Prostate gland (tissue), 2 donors: ENCODE measurements at regions not wholly inside any gene's neighbourhood (a gene's known extent, or its start where the extent isn't known, plus 50 kb on each side); places are given as distances from the start of the nearest gene placed in this dataset.

ENCODE experiments used
- DNase-seq: peaks from one replicate; pipeline ENCODE4 v3.0.0-alpha.2; 2019; ENCODE audit warnings: low spot score
- H3K27ac ChIP-seq, 2 donors: fragments of 200-600 bp; sonication (generic); 2 replicates each; pipeline ENCODE4 v1.5.1; 2017 to 2019
- H3K27me3 ChIP-seq: fragments of 200-600 bp; sonication (generic); replicated peaks from 2 replicates; pipeline ENCODE4 v1.5.1; 2019; ENCODE audit not compliant: insufficient read depth
- H3K36me3 ChIP-seq, 2 donors: fragments of 200-600 bp; sonication (generic); 1 replicate in 1 of 2; 2 replicates in 1 of 2; pipeline versions ENCODE4 v1.5.1 to v1.8.1; 2017 to 2019
- H3K4me1 ChIP-seq: fragments of 200-600 bp; sonication (generic); replicated peaks from 2 replicates; pipeline ENCODE4 v1.5.1; 2019
- H3K4me3 ChIP-seq, 2 donors: fragments of 200-600 bp; sonication (generic); 2 replicates each; pipeline ENCODE4 v1.5.1; 2017 to 2019
- H3K9me3 ChIP-seq: fragments of 200-600 bp; sonication (generic); 2 replicates; pipeline ENCODE4 v1.5.1; 2017
- POLR2A ChIP-seq: fragments of 450-650 bp; IDR thresholded peaks from one replicate; pipeline ENCODE4 v1.6.1; 2016; ENCODE audit warnings: antibody characterized with exemption, mild to moderate bottlenecking
- POLR2AphosphoS5 ChIP-seq: sonication (generic); formaldehyde crosslinking; IDR thresholded peaks from one replicate; pipeline ENCODE4 v1.6.1; 2017; ENCODE audit warnings: antibody characterized with exemption
- WGBS: methylation state at CpG from one replicate; pipeline ENCODE4 v1.1.5; 2018; 5-methylcytosine and 5-hydroxymethylcytosine counted together
- intact Hi-C: fragments of 100-400 bp; cut with DNase I; formaldehyde crosslinking; loops from one replicate; pipeline ENCODE4 v1.14.2; 2022
- TF ChIP-seq, protein P1 (sequence below), 4 experiments: fragments of 200-600 bp in 2 of 4; fragments of 450-650 bp in 2 of 4; sonication (generic) in 2 of 4; IDR thresholded peaks; 1 replicate in 3 of 4; 2 replicates in 1 of 4; pipeline ENCODE4 v1.5.1; 2016 to 2019; ENCODE audit warnings: antibody characterized with exemption in 4 of 4, mild to moderate bottlenecking in 2 of 4, moderate library complexity in 2 of 4

DNA sequence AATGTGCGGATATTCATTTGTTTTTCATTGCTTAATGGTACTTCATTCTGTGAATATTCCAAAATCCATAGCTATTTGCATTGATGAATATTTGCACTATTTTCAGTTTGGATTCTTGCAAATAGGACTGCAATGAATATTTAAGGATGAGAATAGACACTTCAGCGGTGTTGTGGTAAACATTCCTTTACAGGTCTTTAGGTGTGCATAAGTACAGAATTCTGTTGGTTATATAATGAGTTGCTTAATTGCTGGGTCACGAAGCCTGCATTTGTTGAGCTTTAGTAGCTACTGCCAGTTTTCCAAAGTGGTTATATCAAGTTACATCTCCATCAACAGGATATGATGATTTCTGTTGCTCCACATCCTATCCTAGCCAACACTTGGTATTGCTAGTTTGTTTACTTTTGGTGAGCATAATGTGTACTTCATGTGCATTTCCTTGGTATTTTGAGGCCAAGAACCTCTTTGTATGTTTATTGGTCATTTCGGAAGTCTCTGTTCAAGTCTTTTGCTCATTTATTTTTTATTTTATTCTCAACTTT is 64.2 kb upstream of the CYYR1 start:
- no peaks in the 10 kb centered on the region for H3K27me3 ChIP-seq
- intact Hi-C loops: no loop called here
- no peaks in the 10 kb centered on the region for H3K36me3 ChIP-seq
- H3K4me1 ChIP-seq: no peaks in the 10 kb centered on the region
- TF ChIP-seq POLR2A: no peak
- TF ChIP-seq POLR2AphosphoS5: no peak
- TF ChIP-seq, protein P1, sequence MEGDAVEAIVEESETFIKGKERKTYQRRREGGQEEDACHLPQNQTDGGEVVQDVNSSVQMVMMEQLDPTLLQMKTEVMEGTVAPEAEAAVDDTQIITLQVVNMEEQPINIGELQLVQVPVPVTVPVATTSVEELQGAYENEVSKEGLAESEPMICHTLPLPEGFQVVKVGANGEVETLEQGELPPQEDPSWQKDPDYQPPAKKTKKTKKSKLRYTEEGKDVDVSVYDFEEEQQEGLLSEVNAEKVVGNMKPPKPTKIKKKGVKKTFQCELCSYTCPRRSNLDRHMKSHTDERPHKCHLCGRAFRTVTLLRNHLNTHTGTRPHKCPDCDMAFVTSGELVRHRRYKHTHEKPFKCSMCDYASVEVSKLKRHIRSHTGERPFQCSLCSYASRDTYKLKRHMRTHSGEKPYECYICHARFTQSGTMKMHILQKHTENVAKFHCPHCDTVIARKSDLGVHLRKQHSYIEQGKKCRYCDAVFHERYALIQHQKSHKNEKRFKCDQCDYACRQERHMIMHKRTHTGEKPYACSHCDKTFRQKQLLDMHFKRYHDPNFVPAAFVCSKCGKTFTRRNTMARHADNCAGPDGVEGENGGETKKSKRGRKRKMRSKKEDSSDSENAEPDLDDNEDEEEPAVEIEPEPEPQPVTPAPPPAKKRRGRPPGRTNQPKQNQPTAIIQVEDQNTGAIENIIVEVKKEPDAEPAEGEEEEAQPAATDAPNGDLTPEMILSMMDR (IDR thresholded peaks at IDR 0.05): no peak
- WGBS: 65% methylated on average over 4 of the region's 4 CpGs
- no peak overlapping the region for H3K4me3 ChIP-seq
- H3K27ac ChIP-seq: no peak overlapping the region
- H3K9me3 ChIP-seq: no peaks in the 10 kb centered on the region
- DNase-seq: no peak

DNA sequence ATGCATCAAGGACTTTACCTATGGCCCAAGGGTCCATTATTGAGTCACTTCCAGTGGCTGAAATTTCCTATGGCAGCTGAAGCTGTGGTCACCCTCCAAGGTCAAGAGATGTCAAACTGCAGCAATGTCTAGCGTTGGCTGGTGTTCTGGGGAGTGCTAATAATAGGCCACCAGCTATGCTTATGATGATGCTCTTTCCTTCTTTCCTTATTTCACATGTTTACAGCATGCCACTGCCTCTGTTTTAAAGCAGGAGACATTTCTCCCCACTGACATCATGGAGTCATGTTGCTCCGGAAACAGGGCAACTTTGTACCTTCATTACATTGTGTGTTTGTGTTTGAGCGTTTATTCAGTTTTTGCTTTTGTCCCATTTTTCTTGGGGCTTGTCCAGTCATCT is 62.6 kb upstream of the CYYR1 start:
- no peak for DNase-seq
- Histone ChIP-seq H3K4me1 (no peaks in the 10 kb centered on the region), H3K27me3 (no peaks in the 10 kb centered on the region), H3K27ac (no peak overlapping the region), H3K4me3 (no peak overlapping the region), H3K9me3 (no peaks in the 10 kb centered on the region), H3K36me3 (no peaks in the 10 kb centered on the region)
- intact Hi-C loops: no loop called here
- WGBS: 69% methylated on average over 3 of the region's 3 CpGs
- TF ChIP-seq POLR2AphosphoS5 (no peak), POLR2A (no peak)
- TF ChIP-seq, protein P1 (IDR thresholded peaks at IDR 0.05): no peak

DNA sequence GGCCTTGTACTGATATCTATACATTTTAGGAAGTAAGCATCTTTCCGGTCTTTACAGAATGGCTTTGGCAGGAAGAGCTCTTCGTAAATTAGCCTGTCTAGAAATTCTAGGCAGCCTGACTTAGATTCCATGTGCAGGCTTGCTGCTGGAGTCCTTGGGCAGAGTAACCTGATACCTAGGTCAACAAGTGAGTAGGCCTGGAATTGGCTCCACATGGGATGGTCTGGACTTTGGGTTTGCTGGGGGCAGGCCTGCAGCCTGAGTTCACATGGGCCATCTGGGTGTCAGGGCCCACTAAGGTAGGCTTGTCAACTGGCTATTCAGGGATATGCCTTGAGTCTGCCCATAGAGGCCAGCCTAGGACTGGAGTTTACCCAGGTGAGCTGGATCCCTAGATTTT is 59.6 kb upstream of the CYYR1 start:
- Histone ChIP-seq H3K36me3 (no peaks in the 10 kb centered on the region), H3K27me3 (no peaks in the 10 kb centered on the region), H3K27ac (no peak overlapping the region), H3K4me1 (no peaks in the 10 kb centered on the region), H3K9me3 (no peaks in the 10 kb centered on the region), H3K4me3 (no peak overlapping the region)
- no peak for DNase-seq
- intact Hi-C loops: no loop called here
- WGBS: 64% methylated on average over 2 of the region's 2 CpGs
- TF ChIP-seq, protein P1 (IDR thresholded peaks at IDR 0.05): no peak
- no peak for TF ChIP-seq POLR2AphosphoS5
- TF ChIP-seq POLR2A: no peak

DNA sequence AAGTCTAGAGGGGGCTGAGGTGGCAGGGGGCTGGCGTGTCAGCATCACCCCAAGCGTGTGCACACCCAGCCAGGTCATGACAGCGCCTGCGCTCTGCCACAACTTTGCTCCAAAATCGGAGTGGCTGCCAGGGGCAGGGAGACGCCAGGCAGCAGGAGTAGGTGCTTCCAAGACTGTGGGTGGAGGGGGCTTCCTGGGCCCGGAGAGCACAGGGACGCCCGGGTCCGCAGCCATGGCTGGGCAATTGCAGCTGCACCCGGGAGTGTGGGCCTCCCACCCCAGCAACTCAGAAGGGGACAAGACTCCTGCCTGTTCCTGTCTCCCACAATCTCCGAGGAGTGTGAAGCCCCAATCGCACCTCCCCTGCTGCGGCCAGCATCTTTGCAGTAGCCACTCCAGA is 53.1 kb upstream of the CYYR1 start:
- no peaks in the 10 kb centered on the region for H3K27me3 ChIP-seq
- WGBS: 95% methylated on average over 14 of the region's 14 CpGs
- H3K4me3 ChIP-seq: no peak overlapping the region
- TF ChIP-seq POLR2A (no peak), POLR2AphosphoS5 (no peak)
- TF ChIP-seq, protein P1 (IDR thresholded peaks at IDR 0.05): no peak
- no peaks in the 10 kb centered on the region for H3K9me3 ChIP-seq
- no peaks in the 10 kb centered on the region for H3K36me3 ChIP-seq
- intact Hi-C loops: no loop called here
- no peak for DNase-seq
- H3K27ac ChIP-seq: no peak overlapping the region
- H3K4me1 ChIP-seq: no peaks in the 10 kb centered on the region

DNA sequence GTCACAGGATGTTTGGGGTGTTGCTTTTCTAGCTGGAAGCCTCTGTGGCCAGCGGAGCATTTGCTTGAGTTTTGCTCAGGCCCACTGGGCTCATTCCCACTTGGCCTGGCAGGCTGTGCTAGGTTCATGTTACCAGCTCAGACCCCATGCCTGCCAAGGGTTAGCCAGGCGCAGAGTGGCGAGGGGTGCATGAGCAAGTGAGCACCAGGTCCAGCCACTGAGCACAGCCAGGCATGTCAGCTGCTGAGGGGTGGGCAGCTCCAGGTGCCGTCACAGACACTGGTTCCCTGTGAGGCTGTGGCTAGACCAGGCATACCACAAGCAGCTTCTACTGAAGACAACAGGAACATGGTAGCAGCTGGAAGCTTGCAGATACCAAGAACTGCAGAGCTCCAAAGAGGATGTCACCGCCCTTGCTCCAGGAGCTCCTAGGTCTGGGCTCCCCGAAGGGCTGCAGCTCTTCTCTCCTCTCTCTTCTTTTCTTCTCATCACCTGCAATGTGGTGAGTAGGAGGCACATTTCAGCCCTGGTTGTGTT is 52.0 kb upstream of the CYYR1 start:
- Histone ChIP-seq H3K27ac (no peak overlapping the region), H3K36me3 (no peaks in the 10 kb centered on the region), H3K9me3 (no peaks in the 10 kb centered on the region), H3K27me3 (no peaks in the 10 kb centered on the region), H3K4me1 (no peaks in the 10 kb centered on the region), H3K4me3 (no peak overlapping the region)
- DNase-seq: no peak
- intact Hi-C loops: no loop called here
- 67% methylated on average over 6 of the region's 6 CpGs for WGBS
- no peak for TF ChIP-seq POLR2AphosphoS5
- TF ChIP-seq POLR2A: no peak
- TF ChIP-seq, protein P1 (IDR thresholded peaks at IDR 0.05): no peak
